HG03558 (cell line): ENCODE measurements at regions not wholly inside any gene's neighbourhood (a gene's known extent, or its start where the extent isn't known, plus 50 kb on each side); places are given as distances from the start of the nearest gene placed in this dataset.
"Not testable (repeated sequence)": the region's sequence is repeated elsewhere in the genome, so short reads cannot be mapped to it uniquely, and the experiment has no call there.

Source experiments
- ATAC-seq: cut with Tn5 transposase; IDR thresholded peaks from one replicate; pipeline ENCODE4 v1.9.1; 2021; ENCODE audit warnings: moderate number of reproducible peaks; ENCODE audit not compliant: unreplicated experiment; ENCODE audit errors: extremely low read depth

GRCh38 chr12:38157933-38158401 is 158.6 kb upstream of the ALG10B start:
- ATAC-seq = no peak

GRCh38 chr12:38158428-38159091 is 158.0 kb upstream of the ALG10B start:
- ATAC-seq = no peak

GRCh38 chr12:38159092-38159551 is 157.5 kb upstream of the ALG10B start:
- no peak for ATAC-seq

- ATAC-seq = no peak
These were observed 156.8 kb upstream of the ALG10B start for GRCh38 chr12:38159591-38160317.

- no peak for ATAC-seq
These were observed 156.1 kb upstream of the ALG10B start for GRCh38 chr12:38160318-38161122.

GRCh38 chr12:38161123-38162000 is 155.2 kb upstream of the ALG10B start:
- ATAC-seq = no peak

GRCh38 chr12:38162013-38162412 is 154.6 kb upstream of the ALG10B start:
- no peak for ATAC-seq

- ATAC-seq = no peak
These were observed 153.7 kb upstream of the ALG10B start for GRCh38 chr12:38162708-38163441.

- ATAC-seq = no peak
These were observed 153.2 kb upstream of the ALG10B start for GRCh38 chr12:38163442-38163801.

- no peak for ATAC-seq
These were observed 150.3 kb upstream of the ALG10B start for GRCh38 chr12:38166225-38166624.

- ATAC-seq = no peak
These were observed 141.0 kb upstream of the ALG10B start for GRCh38 chr12:38175538-38175937.

- not testable (repeated sequence) for ATAC-seq
These were observed 133.0 kb upstream of the ALG10B start for GRCh38 chr12:38183617-38184016.

GRCh38 chr12:38197286-38197685 is 119.3 kb upstream of the ALG10B start:
- ATAC-seq = not testable (repeated sequence)

- no peak for ATAC-seq
These were observed 114.9 kb upstream of the ALG10B start for GRCh38 chr12:38201461-38202276.

GRCh38 chr12:38204831-38205230 is 111.7 kb upstream of the ALG10B start:
- ATAC-seq = no peak

GRCh38 chr12:38222011-38222410 is 94.6 kb upstream of the ALG10B start:
- ATAC-seq = no peak

- ATAC-seq = not testable (repeated sequence)
These were observed 78.2 kb upstream of the ALG10B start for GRCh38 chr12:38238328-38238727.

- ATAC-seq = no peak
These were observed 62.8 kb upstream of the ALG10B start for GRCh38 chr12:38253778-38254177.
